ENCODE measurements at regions not wholly inside any gene's neighbourhood (a gene's known extent, or its start where the extent isn't known, plus 50 kb on each side); places are given as distances from the start of the nearest gene placed in this dataset.

- TF ChIP-seq, protein P1, sequence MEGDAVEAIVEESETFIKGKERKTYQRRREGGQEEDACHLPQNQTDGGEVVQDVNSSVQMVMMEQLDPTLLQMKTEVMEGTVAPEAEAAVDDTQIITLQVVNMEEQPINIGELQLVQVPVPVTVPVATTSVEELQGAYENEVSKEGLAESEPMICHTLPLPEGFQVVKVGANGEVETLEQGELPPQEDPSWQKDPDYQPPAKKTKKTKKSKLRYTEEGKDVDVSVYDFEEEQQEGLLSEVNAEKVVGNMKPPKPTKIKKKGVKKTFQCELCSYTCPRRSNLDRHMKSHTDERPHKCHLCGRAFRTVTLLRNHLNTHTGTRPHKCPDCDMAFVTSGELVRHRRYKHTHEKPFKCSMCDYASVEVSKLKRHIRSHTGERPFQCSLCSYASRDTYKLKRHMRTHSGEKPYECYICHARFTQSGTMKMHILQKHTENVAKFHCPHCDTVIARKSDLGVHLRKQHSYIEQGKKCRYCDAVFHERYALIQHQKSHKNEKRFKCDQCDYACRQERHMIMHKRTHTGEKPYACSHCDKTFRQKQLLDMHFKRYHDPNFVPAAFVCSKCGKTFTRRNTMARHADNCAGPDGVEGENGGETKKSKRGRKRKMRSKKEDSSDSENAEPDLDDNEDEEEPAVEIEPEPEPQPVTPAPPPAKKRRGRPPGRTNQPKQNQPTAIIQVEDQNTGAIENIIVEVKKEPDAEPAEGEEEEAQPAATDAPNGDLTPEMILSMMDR (IDR thresholded peaks at IDR 0.05; ENCODE audit: borderline replicate concordance, insufficient read depth, low read depth, low read length), result no peak
- H3K4me3 ChIP-seq (ENCODE audit: low read depth, low read length), result no peak overlapping the region
Measured at GRCh38 chr6:23524548-23524947, 601.5 kb upstream of the NRSN1 start.

- H3K4me3 ChIP-seq (ENCODE audit: low read depth, low read length), result no peak overlapping the region
- TF ChIP-seq, protein P1 (IDR thresholded peaks at IDR 0.05; ENCODE audit: borderline replicate concordance, insufficient read depth, low read depth, low read length), result no peak
Measured at GRCh38 chr6:23526526-23526925, 599.5 kb upstream of the NRSN1 start.

DNA sequence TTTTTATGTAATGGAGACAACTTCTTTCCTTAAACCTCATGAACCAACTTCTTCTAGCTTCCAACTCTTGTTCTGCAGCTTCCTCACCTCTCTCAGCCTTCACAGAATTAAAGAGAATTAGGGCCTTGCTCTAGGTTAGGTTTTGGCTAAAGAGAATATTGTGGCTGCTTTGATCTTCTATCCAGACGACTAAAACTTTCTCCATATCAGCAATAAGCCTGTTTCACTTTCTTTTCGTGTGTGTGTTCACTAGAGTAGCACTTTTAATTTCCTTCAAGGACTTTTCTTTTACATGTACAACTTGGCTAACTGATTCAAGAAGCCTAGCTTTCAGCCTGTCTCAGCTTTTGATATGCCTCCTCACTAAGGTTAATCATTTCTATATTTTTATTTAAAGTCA lies 596.1 kb upstream of the NRSN1 start:
- H3K4me3 ChIP-seq (ENCODE audit: low read depth, low read length), result no peak overlapping the region
- TF ChIP-seq, protein P1 (IDR thresholded peaks at IDR 0.05; ENCODE audit: borderline replicate concordance, insufficient read depth, low read depth, low read length), result no peak

DNA sequence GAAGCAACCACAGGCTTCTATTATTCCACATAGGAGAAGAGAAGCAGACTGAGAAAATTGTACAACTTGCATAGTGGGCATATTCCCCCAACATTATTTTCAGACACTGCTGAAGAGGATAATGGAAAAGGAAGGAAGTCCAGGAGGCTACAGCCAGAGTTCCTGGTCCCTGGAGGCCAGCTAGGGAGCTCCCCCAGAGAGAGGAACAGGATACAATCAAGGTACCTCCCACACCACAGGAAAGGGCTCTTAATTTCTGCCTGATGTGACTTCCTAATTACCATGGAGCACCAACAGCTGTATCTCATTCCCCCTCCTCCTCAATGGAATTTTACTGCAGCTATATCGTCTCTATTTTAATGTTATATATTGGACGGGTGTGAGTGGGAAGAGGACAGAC lies 594.3 kb upstream of the NRSN1 start:
- H3K4me3 ChIP-seq (ENCODE audit: low read depth, low read length), result no peak overlapping the region
- TF ChIP-seq, protein P1 (IDR thresholded peaks at IDR 0.05; ENCODE audit: borderline replicate concordance, insufficient read depth, low read depth, low read length), result no peak

DNA sequence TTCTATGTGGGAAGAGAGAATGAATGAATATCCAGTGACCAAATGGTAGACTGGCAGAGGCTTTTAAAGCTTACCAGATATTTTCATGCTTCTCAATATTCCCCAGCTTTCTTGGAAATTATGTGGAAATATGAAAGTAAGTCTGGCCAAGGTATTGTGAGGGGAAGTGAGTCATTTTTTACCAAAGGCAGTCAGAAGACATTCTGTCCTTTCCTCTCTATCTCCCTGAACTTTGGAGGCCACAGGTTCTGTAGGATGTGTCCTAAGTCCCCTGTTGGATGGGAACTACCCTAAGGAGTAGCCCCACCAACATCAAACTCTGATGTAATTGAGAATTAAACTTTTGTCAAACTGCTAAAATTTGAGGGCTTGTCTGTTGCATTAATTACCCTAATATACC lies 593.8 kb upstream of the NRSN1 start:
- no peak overlapping the region for H3K4me3 ChIP-seq (ENCODE audit: low read depth, low read length)
- TF ChIP-seq, protein P1 (IDR thresholded peaks at IDR 0.05; ENCODE audit: borderline replicate concordance, insufficient read depth, low read depth, low read length), result no peak

DNA sequence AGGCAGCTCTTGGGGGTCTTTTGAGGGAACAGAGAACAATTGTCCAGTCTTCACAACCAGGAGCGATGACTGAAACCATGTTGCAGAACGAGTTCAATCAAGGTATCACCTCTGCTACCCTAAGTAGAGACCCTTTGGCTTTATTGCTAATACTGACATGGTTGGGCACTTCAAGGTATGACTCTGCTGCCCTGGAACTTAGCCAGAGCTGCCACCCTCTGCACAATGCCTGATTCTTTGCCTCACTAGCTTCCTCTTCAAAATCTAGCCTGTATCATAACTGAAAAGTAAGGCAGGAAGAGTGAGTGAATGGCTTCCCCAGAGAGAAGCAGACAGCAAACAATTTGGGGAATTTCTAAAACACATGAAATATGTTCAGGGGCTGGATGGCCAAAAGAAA lies 592.7 kb upstream of the NRSN1 start:
- TF ChIP-seq, protein P1 (IDR thresholded peaks at IDR 0.05; ENCODE audit: borderline replicate concordance, insufficient read depth, low read depth, low read length), result no peak
- no peak overlapping the region for H3K4me3 ChIP-seq (ENCODE audit: low read depth, low read length)

DNA sequence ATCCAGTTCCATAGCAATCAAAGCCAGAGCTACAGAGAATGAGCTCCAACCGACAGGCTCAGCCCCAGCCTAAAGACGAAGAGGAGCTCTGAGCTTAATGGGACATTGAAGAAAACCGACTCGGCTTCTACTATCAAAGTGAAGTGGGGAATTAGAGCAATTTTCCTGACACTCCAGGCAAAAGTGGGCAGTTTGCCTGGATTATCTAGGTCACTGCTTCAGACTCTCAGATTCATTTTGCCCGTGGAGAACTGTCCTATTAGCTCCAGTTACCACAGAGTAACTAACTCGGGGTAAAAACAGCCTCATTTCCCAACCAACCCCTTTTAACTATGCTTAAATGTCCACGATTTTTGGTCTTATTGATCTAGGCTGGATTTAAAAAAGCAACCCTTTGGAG lies 592.1 kb upstream of the NRSN1 start:
- no peak overlapping the region for H3K4me3 ChIP-seq (ENCODE audit: low read depth, low read length)
- TF ChIP-seq, protein P1 (IDR thresholded peaks at IDR 0.05; ENCODE audit: borderline replicate concordance, insufficient read depth, low read depth, low read length), result no peak

Data from GM12875 (cell line).